H1 (cell line): ENCODE measurements at regions not wholly inside any gene's neighbourhood (a gene's known extent, or its start where the extent isn't known, plus 50 kb on each side); places are given as distances from the start of the nearest gene placed in this dataset.

Source experiments
- CTCF ChIA-PET: fragments of 300-600 bp; sonication (Branson Sonifier 250); formaldehyde crosslinking; loops from one replicate; lab custom pipeline; 2021; ENCODE audit not compliant: partially characterized antibody; lab: Charles Lee
- POLR2A ChIA-PET: fragments of 300-600 bp; sonication (Branson Sonifier 250); formaldehyde crosslinking; loops from one replicate; lab custom pipeline; 2021; ENCODE audit warnings: inconsistent platforms; ENCODE audit not compliant: partially characterized antibody; lab: Charles Lee
- DNase-seq, 2 experiments: peaks; one replicate each; pipeline versions ENCODE4 v3.0.0 to v3.0.0-alpha.2; 2010 to 2022; ENCODE audit warnings: low spot score in 2 of 2, low read depth in 1 of 2, mixed read lengths in 1 of 2
- FAIRE-seq: peaks from 2 replicates; lab custom pipeline; 2011; peaks lifted over from hg19 to GRCh38; lab: Jason Lieb, UNC
- H2AFZ ChIP-seq: 2 replicates; pipeline ENCODE4 v1.8.1; 2012; ENCODE audit warnings: low read length, inconsistent platforms
- H2AK5ac ChIP-seq: 2 replicates; pipeline ENCODE4 v1.6.1; 2013; ENCODE audit warnings: low read depth, low read length
- H2BK120ac ChIP-seq: replicated peaks from 2 replicates; pipeline ENCODE3; 2013; ENCODE audit warnings: low read depth, low read length, inconsistent platforms
- H2BK12ac ChIP-seq: 2 replicates; pipeline ENCODE4 v1.6.1; 2013; ENCODE audit warnings: low read depth, low read length
- H2BK15ac ChIP-seq: 2 replicates; pipeline ENCODE4 v1.6.1; 2013; ENCODE audit warnings: low read length
- H2BK20ac ChIP-seq: 2 replicates; pipeline ENCODE4 v1.6.1; 2013; ENCODE audit warnings: low read length
- H2BK5ac ChIP-seq: 2 replicates; pipeline ENCODE4 v1.6.1; 2013; ENCODE audit warnings: low read depth, low read length
- H3K14ac ChIP-seq: 2 replicates; pipeline ENCODE4 v1.6.1; 2013; ENCODE audit warnings: inconsistent platforms; ENCODE audit not compliant: insufficient read length
- H3K18ac ChIP-seq: 2 replicates; pipeline ENCODE4 v1.6.1; 2013; ENCODE audit warnings: low read length; ENCODE audit errors: extremely low read depth
- H3K23ac ChIP-seq: 2 replicates; pipeline ENCODE4 v1.6.1; 2013; ENCODE audit warnings: inconsistent platforms; ENCODE audit not compliant: insufficient read length
- H3K23me2 ChIP-seq: 2 replicates; pipeline ENCODE4 v1.6.1; 2013; ENCODE audit warnings: low read depth, low read length
- H3K27ac ChIP-seq: 2 replicates; pipeline ENCODE4 v1.6.1; 2011; ENCODE audit warnings: low read depth, low read length, inconsistent platforms
- H3K27me3 ChIP-seq, 4 experiments: replicated peaks in 1 of 4; 1 replicate in 1 of 4; 2 replicates in 3 of 4; pipeline versions ENCODE4 v1.6.1 to v1.8.1; 2011 to 2013; ENCODE audit warnings: low read length in 3 of 4, mild to moderate bottlenecking in 3 of 4, inconsistent platforms in 2 of 4, mixed read lengths in 2 of 4, moderate library complexity in 1 of 4; ENCODE audit not compliant: control insufficient read depth in 3 of 4, insufficient read depth in 3 of 4; ENCODE audit errors: extremely low read depth in 1 of 4
- H3K36me3 ChIP-seq, 4 experiments: 2 replicates each; pipeline versions ENCODE4 v1.6.1 to v1.8.1; 2011 to 2013; ENCODE audit warnings: mild to moderate bottlenecking in 4 of 4, low read length in 3 of 4, moderate library complexity in 2 of 4, control low read depth in 1 of 4, inconsistent platforms in 1 of 4; ENCODE audit not compliant: insufficient read depth in 4 of 4, control insufficient read depth in 2 of 4
- H3K4ac ChIP-seq: replicated peaks from 2 replicates; pipeline ENCODE3; 2013; ENCODE audit warnings: low read length, low read depth, mixed read lengths, inconsistent platforms; ENCODE audit not compliant: insufficient read length
- H3K4me1 ChIP-seq, 4 experiments: replicated peaks in 1 of 4; 1 replicate in 1 of 4; 2 replicates in 3 of 4; pipeline versions ENCODE4 v1.6.1 to v1.8.1; 2011 to 2013; ENCODE audit warnings: low read length in 3 of 4, inconsistent platforms in 2 of 4, mixed read lengths in 1 of 4; ENCODE audit not compliant: insufficient read depth in 4 of 4, control insufficient read depth in 3 of 4
- H3K4me2 ChIP-seq, 2 experiments: 2 replicates each; pipeline versions ENCODE4 v1.6.1 to v1.8.1; 2011 to 2013; ENCODE audit warnings: low read depth in 2 of 2, low read length in 2 of 2, control low read depth in 1 of 2, inconsistent platforms in 1 of 2, mild to moderate bottlenecking in 1 of 2; ENCODE audit not compliant: insufficient read depth in 1 of 2
- H3K4me3 ChIP-seq, 4 experiments: fragments of 200-600, 300-600 bp in 1 of 4; sonication (generic), shearing (Covaris generic), sonication (Bioruptor Twin) in 1 of 4; 2 replicates each; pipeline versions ENCODE4 v1.5.1 to v1.8.1; 2011 to 2016; ENCODE audit warnings: low read length in 4 of 4, low read depth in 3 of 4, control low read depth in 2 of 4, inconsistent platforms in 2 of 4, mild to moderate bottlenecking in 2 of 4, mixed read lengths in 1 of 4, moderate library complexity in 1 of 4; ENCODE audit not compliant: insufficient read depth in 2 of 4; ENCODE audit errors: extremely low read depth in 1 of 4
- H3K56ac ChIP-seq: replicated peaks from 2 replicates; pipeline ENCODE3; 2013; ENCODE audit warnings: low read depth, mild to moderate bottlenecking, mixed read lengths, low read length, inconsistent platforms; ENCODE audit not compliant: insufficient read length
- H3K79me1 ChIP-seq: 2 replicates; pipeline ENCODE4 v1.6.1; 2013; ENCODE audit warnings: low read depth, low read length, control low read depth
- H3K79me2 ChIP-seq, 2 experiments: 2 replicates each; pipeline versions ENCODE4 v1.6.1 to v1.8.1; 2012 to 2013; ENCODE audit warnings: low read length in 2 of 2, mild to moderate bottlenecking in 2 of 2, inconsistent platforms in 1 of 2; ENCODE audit not compliant: insufficient read depth in 2 of 2, control insufficient read depth in 1 of 2
- H3K9ac ChIP-seq, 4 experiments: replicated peaks in 1 of 4; 1 replicate in 1 of 4; 2 replicates in 3 of 4; pipeline versions ENCODE4 v1.6.1 to v1.8.1; 2011 to 2013; ENCODE audit warnings: low read depth in 3 of 4, low read length in 3 of 4, control low read depth in 2 of 4, mild to moderate bottlenecking in 2 of 4, moderate library complexity in 2 of 4, inconsistent platforms in 1 of 4; ENCODE audit errors: extremely low read depth in 1 of 4
- H3K9me3 ChIP-seq, 2 experiments: 2 replicates each; pipeline versions ENCODE4 v1.6.1 to v1.8.1; 2012 to 2013; ENCODE audit warnings: mild to moderate bottlenecking in 2 of 2, moderate library complexity in 2 of 2, control low read depth in 1 of 2, inconsistent platforms in 1 of 2, low read depth in 1 of 2, low read length in 1 of 2, mixed read lengths in 1 of 2; ENCODE audit not compliant: insufficient read depth in 2 of 2
- H4K20me1 ChIP-seq, 2 experiments: replicated peaks in 1 of 2; 2 replicates each; pipeline versions ENCODE3 to v1.8.1; 2011 to 2013; ENCODE audit warnings: inconsistent platforms in 2 of 2, low read length in 2 of 2, mild to moderate bottlenecking in 1 of 2; ENCODE audit not compliant: insufficient read depth in 2 of 2, control insufficient read depth in 1 of 2
- H4K5ac ChIP-seq: 2 replicates; pipeline ENCODE4 v1.6.1; 2013; ENCODE audit warnings: low read length, low read depth, mixed read lengths, inconsistent platforms; ENCODE audit not compliant: insufficient read length
- H4K8ac ChIP-seq: 2 replicates; pipeline ENCODE4 v1.8.0; 2013; ENCODE audit warnings: mild to moderate bottlenecking, moderate library complexity, low read length, inconsistent platforms; ENCODE audit not compliant: insufficient read depth; ENCODE audit errors: extremely low read depth
- H4K91ac ChIP-seq: replicated peaks from 2 replicates; pipeline ENCODE3; 2013; ENCODE audit warnings: low read length, mixed read lengths, inconsistent platforms; ENCODE audit not compliant: insufficient read length
- ATF2 ChIP-seq: IDR thresholded peaks from 2 replicates; pipeline ENCODE4 v1.6.1; 2012; ENCODE audit warnings: low read length, inconsistent platforms
- CBX8 ChIP-seq: fragments of 300-800, 300-1000 bp; sonication (generic); IDR thresholded peaks from 2 replicates; pipeline ENCODE4 v1.7.1; 2016; ENCODE audit warnings: low read depth, low read length, borderline replicate concordance
- GABPA ChIP-seq: IDR thresholded peaks from 2 replicates; pipeline ENCODE4 v1.6.1; 2011; ENCODE audit warnings: mild to moderate bottlenecking, low read length, moderate library complexity, borderline replicate concordance; ENCODE audit not compliant: insufficient read depth
- KDM5A ChIP-seq: fragments of 200-600 bp; IDR thresholded peaks from 2 replicates; pipeline ENCODE4 v1.7.1; 2012; ENCODE audit warnings: mild to moderate bottlenecking, low read length, inconsistent platforms, mixed read lengths
- RNF2 ChIP-seq: fragments of 200-900, 300-1000 bp; sonication (generic); IDR thresholded peaks from 2 replicates; pipeline ENCODE4 v1.7.1; 2016; ENCODE audit warnings: borderline replicate concordance, low read depth, mild to moderate bottlenecking, antibody characterized with exemption, low read length; ENCODE audit not compliant: poor library complexity, severe bottlenecking; ENCODE audit errors: missing control alignments
- RXRA ChIP-seq: IDR thresholded peaks from 2 replicates; pipeline ENCODE4 v1.6.1; 2011; ENCODE audit warnings: low read depth, mild to moderate bottlenecking, low read length, moderate library complexity; ENCODE audit not compliant: insufficient read depth
- SUZ12 ChIP-seq: fragments of 200-600 bp; sonication (generic); IDR thresholded peaks from 2 replicates; pipeline ENCODE4 v1.6.1; 2012; ENCODE audit warnings: mild to moderate bottlenecking, inconsistent platforms, low read length, moderate library complexity, mixed read lengths
- TAF1 ChIP-seq: IDR thresholded peaks from 2 replicates; pipeline ENCODE4 v1.6.1; 2011; ENCODE audit warnings: mild to moderate bottlenecking, low read depth, low read length
- TAF7 ChIP-seq: optimal IDR thresholded peaks from 2 replicates; pipeline ENCODE3; 2011; ENCODE audit warnings: low read depth, mild to moderate bottlenecking, inconsistent platforms, low read length, moderate library complexity, borderline replicate concordance
- TCF12 ChIP-seq: IDR thresholded peaks from 2 replicates; pipeline ENCODE4 v1.6.1; 2011; ENCODE audit warnings: low read depth, mild to moderate bottlenecking, low read length
- TEAD4 ChIP-seq: IDR thresholded peaks from 2 replicates; pipeline ENCODE4 v1.6.1; 2012; ENCODE audit warnings: low read depth, low read length, inconsistent platforms, mixed read lengths
- YY1 ChIP-seq: IDR thresholded peaks from 2 replicates; pipeline ENCODE4 v1.6.1; 2011; ENCODE audit warnings: low read depth, mild to moderate bottlenecking, low read length
- ZNF274 ChIP-seq: IDR thresholded peaks from 2 replicates; pipeline ENCODE4 v1.7.0; 2012; ENCODE audit warnings: low read length, borderline replicate concordance; ENCODE audit errors: extremely low read depth
- WGBS, 2 experiments: shearing (Covaris generic) in 1 of 2; methylation state at CpG; one replicate each; pipeline versions ENCODE4 v1.1.6 to v1.1.7; 2013 to 2015; ENCODE audit warnings: low lambda C conversion rate in 2 of 2, mixed read lengths in 2 of 2, inconsistent platforms in 1 of 2, low coverage in 1 of 2, missing lambda C conversion rate in 1 of 2; ENCODE audit not compliant: insufficient replicate concordance in 2 of 2, insufficient coverage in 1 of 2, insufficient read length in 1 of 2; ENCODE audit errors: extremely low coverage in 1 of 2, missing lambda C conversion rate in 1 of 2; 5-methylcytosine and 5-hydroxymethylcytosine counted together

GRCh38 chr10:8300925-8301324 lies 246.4 kb downstream of the GATA3 start:
- CTCF ChIA-PET: interaction anchor here (0.9 kb wide), 1 partner anchor 255 kb away, joined by 3 read pairs; no protein-coding TSS in a partner anchor
- no peak for TF ChIP-seq SUZ12
- no peak for TF ChIP-seq CBX8
- TF ChIP-seq RNF2: no peak
- TF ChIP-seq TEAD4: no peak
- no peak for TF ChIP-seq ZNF274
- TF ChIP-seq KDM5A: no peak
- no peak for TF ChIP-seq YY1
- no peak for TF ChIP-seq GABPA
- no peak for TF ChIP-seq TAF7
- no peak for TF ChIP-seq RXRA
- no peak for TF ChIP-seq ATF2
- no peak for TF ChIP-seq TAF1
- no peak for TF ChIP-seq TCF12

More at GRCh38 chr10:8300925-8301324, 246.4 kb downstream of the GATA3 start:
- FAIRE-seq: no peak
- H2AFZ ChIP-seq: no peak overlapping the region
- H4K8ac ChIP-seq: no peak overlapping the region
- no peak overlapping the region for H2BK12ac ChIP-seq
- POLR2A ChIA-PET: no interaction called here
- H3K9ac ChIP-seq: no peak overlapping the region
- 89% methylated on average over 5 of the region's 5 CpGs; no CpG with 5 or more reads in 1 of the 2 experiments for WGBS, 2 experiments
- H4K91ac ChIP-seq: no peak overlapping the region
- no peak overlapping the region for H3K4me3 ChIP-seq
- DNase-seq: no peak
- H3K4ac ChIP-seq: no peak overlapping the region
- no peak overlapping the region for H4K5ac ChIP-seq
- no peaks in the 10 kb centered on the region for H3K36me3 ChIP-seq
- no peak overlapping the region for H3K4me2 ChIP-seq
- H3K56ac ChIP-seq: no peak overlapping the region
- H3K27me3 ChIP-seq: peaks cover 0 to 4% (median under 1%) of the 10 kb centered on the region in 4 experiments; a peak in 2 of 7 replicates
- H3K23ac ChIP-seq: no peak overlapping the region
- peaks cover 3% of the 10 kb centered on the region; the same call in 1 of the 2 replicates for H3K23me2 ChIP-seq
- no peak overlapping the region for H2BK5ac ChIP-seq
- no peak overlapping the region for H2AK5ac ChIP-seq
- H3K18ac ChIP-seq: no peak overlapping the region
- H3K79me1 ChIP-seq: no peaks in the 10 kb centered on the region
- no peak overlapping the region for H3K14ac ChIP-seq
- no peak overlapping the region for H2BK15ac ChIP-seq
- no peaks in the 10 kb centered on the region for H3K79me2 ChIP-seq
- H3K9me3 ChIP-seq: no peaks in the 10 kb centered on the region
- H3K27ac ChIP-seq: no peak overlapping the region
- H4K20me1 ChIP-seq: no peaks in the 10 kb centered on the region
- H2BK20ac ChIP-seq: no peak overlapping the region
- peaks cover 0 to under 1% (median 0%) of the 10 kb centered on the region in 4 experiments; a peak in 2 of 7 replicates for H3K4me1 ChIP-seq
- no peak overlapping the region for H2BK120ac ChIP-seq
